HepG2 (cell line): ENCODE measurements at regions not wholly inside any gene's neighbourhood (a gene's known extent, or its start where the extent isn't known, plus 50 kb on each side); places are given as distances from the start of the nearest gene placed in this dataset.

Experiments
- ATAC-seq: fragments of 200-7000 bp; cut with Tn5 transposase; 3 replicates; pipeline ENCODE4 v1.9.1; 2020; ENCODE audit warnings: mild to moderate bottlenecking, moderate library complexity
- BruUV-seq: library from RNA; stranded (reverse); fragments of 400-500 nt; replicated peaks from 2 replicates; lab custom pipeline; 2021; lab: Mats Ljungman, UMichigan
- CTCF ChIA-PET: fragments of 300-600 bp; formaldehyde crosslinking; extraction: SDS; loops from one replicate; lab custom pipeline; 2021; ENCODE audit warnings: low total read pairs, inconsistent platforms, low intra/inter-chr PET ratio; lab: Yijun Ruan, JAX
- POLR2A ChIA-PET: fragments of 350-600 bp; sonication (Branson Sonifier 250); formaldehyde crosslinking; loops from one replicate; lab custom pipeline; 2020; ENCODE audit warnings: antibody characterized with exemption, inconsistent platforms; lab: Yijun Ruan, JAX
- DNase-seq: peaks from one replicate; pipeline ENCODE4 v3.0.0-alpha.2; 2015; ENCODE audit warnings: low spot score
- FAIRE-seq: peaks from 3 replicates; lab custom pipeline; 2011; peaks lifted over from hg19 to GRCh38; lab: Jason Lieb, UNC
- H2AFZ ChIP-seq: one replicate; pipeline ENCODE4 v1.6.1; 2011; ENCODE audit warnings: low read length, inconsistent platforms
- H3K27ac ChIP-seq: fragments of 300-600 bp; 3 replicates; pipeline ENCODE4 v1.8.0; 2011; ENCODE audit warnings: mixed run types, mild to moderate bottlenecking, mixed read lengths, low read length, inconsistent platforms; ENCODE audit not compliant: insufficient read depth; ENCODE audit errors: extremely low read length
- H3K27me3 ChIP-seq, 2 experiments: fragments of 200-600 bp in 1 of 2; 2 replicates in 1 of 2; 3 replicates in 1 of 2; pipeline versions ENCODE4 v1.6.0 to v1.8.0; 2011; ENCODE audit warnings: low read length in 2 of 2, mild to moderate bottlenecking in 2 of 2, moderate library complexity in 2 of 2, inconsistent platforms in 1 of 2; ENCODE audit not compliant: insufficient read depth in 2 of 2, control insufficient read depth in 1 of 2
- H3K36me3 ChIP-seq, 2 experiments: fragments of 200-600 bp in 1 of 2; replicated peaks in 1 of 2; 2 replicates in 1 of 2; 3 replicates in 1 of 2; pipeline versions ENCODE4 v1.5.1 to v1.8.0; 2011; ENCODE audit warnings: low read length in 2 of 2, inconsistent platforms in 1 of 2; ENCODE audit not compliant: insufficient read depth in 2 of 2, control insufficient read depth in 1 of 2
- H3K4me1 ChIP-seq: 2 replicates; pipeline ENCODE4 v1.5.1; 2012; ENCODE audit warnings: low read length, inconsistent platforms; ENCODE audit not compliant: insufficient read depth
- H3K4me2 ChIP-seq: 2 replicates; pipeline ENCODE4 v1.6.0; 2011; ENCODE audit warnings: low read depth, low read length, inconsistent platforms
- H3K4me3 ChIP-seq, 3 experiments: fragments of 200-600 bp in 1 of 3; sonication (generic), shearing (Covaris generic) in 1 of 3; replicated peaks in 1 of 3; 2 replicates each; pipeline ENCODE4 v1.5.1; 2011 to 2016; ENCODE audit warnings: low read length in 3 of 3, inconsistent platforms in 2 of 3, low read depth in 2 of 3, mild to moderate bottlenecking in 2 of 3, control low read depth in 1 of 3, mixed read lengths in 1 of 3; ENCODE audit not compliant: insufficient read depth in 1 of 3
- H3K79me2 ChIP-seq: one replicate; pipeline ENCODE4 v1.6.1; 2011; ENCODE audit warnings: low read length, inconsistent platforms; ENCODE audit not compliant: insufficient read depth
- H3K9ac ChIP-seq: 2 replicates; pipeline ENCODE4 v1.6.0; 2011; ENCODE audit warnings: mild to moderate bottlenecking, low read depth, low read length, inconsistent platforms; ENCODE audit not compliant: insufficient read depth
- H3K9me3 ChIP-seq: 2 replicates; pipeline ENCODE4 v1.5.1; 2012; ENCODE audit warnings: mild to moderate bottlenecking, low read length
- H4K20me1 ChIP-seq: 2 replicates; pipeline ENCODE4 v1.6.0; 2011; ENCODE audit warnings: inconsistent platforms, mild to moderate bottlenecking, low read length, moderate library complexity; ENCODE audit not compliant: insufficient read depth
- AGO2 ChIP-seq: fragments of 200-400 bp; formaldehyde crosslinking; optimal IDR thresholded peaks from 2 replicates; pipeline ENCODE3; 2017; ENCODE audit warnings: mild to moderate bottlenecking, low read depth, low read length, moderate library complexity
- DMAP1 ChIP-seq: IDR thresholded peaks from 2 replicates; pipeline ENCODE4 v1.6.1; 2016
- ERF ChIP-seq: IDR thresholded peaks from 2 replicates; pipeline ENCODE4 v1.6.1; 2018; ENCODE audit warnings: missing biosample characterization, missing genetic modification reagents
- KLF11 ChIP-seq: IDR thresholded peaks from 2 replicates; pipeline ENCODE4 v1.6.1; 2016; ENCODE audit warnings: missing compliant biosample characterization
- MTF2 ChIP-seq: sonication (generic); formaldehyde crosslinking; IDR thresholded peaks from 2 replicates; pipeline ENCODE4 v1.5.0; 2020; ENCODE audit warnings: missing genetic modification reagents, borderline replicate concordance
- RCOR2 ChIP-seq: IDR thresholded peaks from 2 replicates; pipeline ENCODE4 v1.6.1; 2016; ENCODE audit warnings: missing biosample characterization, missing genetic modification reagents
- TIGD3 ChIP-seq: sonication (generic); formaldehyde crosslinking; IDR thresholded peaks from 2 replicates; pipeline ENCODE4 v1.5.1; 2020; ENCODE audit warnings: mild to moderate bottlenecking, missing genetic modification reagents, borderline replicate concordance
- ZBTB20 ChIP-seq: sonication (generic); formaldehyde crosslinking; IDR thresholded peaks from 2 replicates; pipeline ENCODE4 v1.8.1; 2023; ENCODE audit warnings: missing genetic modification reagents, low read depth, mild to moderate bottlenecking, borderline replicate concordance
- WGBS: methylation state at CpG from one replicate; pipeline ENCODE4 v1.1.6; 2017; ENCODE audit warnings: low lambda C conversion rate; 5-methylcytosine and 5-hydroxymethylcytosine counted together
- in situ Hi-C: cut with HindIII; loops from 2 replicates; pipeline ENCODE4 v1.10.0; 2017; ENCODE audit warnings: low pct_unique_long_range_greater_than_20kb; ENCODE audit not compliant: extremely low pct_ligation_motif_present
- intact Hi-C: fragments of 100-400 bp; cut with micrococcal nuclease; formaldehyde crosslinking; loops from one replicate; pipeline ENCODE4 v1.10.0; 2022; ENCODE audit not compliant: unreplicated experiment
- TF ChIP-seq, protein P1 (sequence below), 2 experiments: sonication (generic) in 1 of 2; formaldehyde crosslinking in 1 of 2; IDR thresholded peaks; 2 replicates each; pipeline versions ENCODE4 v1.4.0 to v1.6.1; 2018 to 2020; ENCODE audit warnings: missing genetic modification reagents in 2 of 2, borderline replicate concordance in 1 of 2, low read depth in 1 of 2, mild to moderate bottlenecking in 1 of 2, missing biosample characterization in 1 of 2
- TF ChIP-seq, protein P2 (sequence below): sonication (generic); formaldehyde crosslinking; IDR thresholded peaks from 2 replicates; pipeline ENCODE4 v1.8.1; 2022; ENCODE audit warnings: mild to moderate bottlenecking, missing genetic modification reagents
- TF ChIP-seq, protein P3 (sequence below): sonication (generic); formaldehyde crosslinking; IDR thresholded peaks from 2 replicates; pipeline ENCODE4 v1.4.0; 2020; ENCODE audit warnings: mild to moderate bottlenecking, missing genetic modification reagents

- ATAC-seq = no peak
- Histone ChIP-seq H3K4me3 (no peak overlapping the region), H3K4me2 (no peak overlapping the region), H3K27me3 (peaks cover 6 to 67% of the 10 kb centered on the region in 2 experiments), H3K27ac (no peak overlapping the region), H3K9ac (no peak overlapping the region), H4K20me1 (no peaks in the 10 kb centered on the region), H3K9me3 (no peaks in the 10 kb centered on the region), H2AFZ (no peak overlapping the region), H3K36me3 (no peaks in the 10 kb centered on the region), H3K79me2 (no peaks in the 10 kb centered on the region), H3K4me1 (peaks cover 8% of the 10 kb centered on the region; the same call in 1 of the 2 replicates)
- no peak for DNase-seq
- intact Hi-C loops (no loop called here), in situ Hi-C loops (no loop called here)
- no TSS peak for BruUV-seq
- ChIA-PET POLR2A (no interaction called here), CTCF (no interaction called here)
- no peak for FAIRE-seq
- WGBS = 12% methylated on average over 8 of the region's 8 CpGs
- TF ChIP-seq DMAP1 (CRISPR knock-in tag) (no peak), KLF11 (CRISPR knock-in tag) (no peak), MTF2 (no peak), RCOR2 (CRISPR knock-in tag) (no peak), ERF (no peak), ZBTB20 (CRISPR knock-in tag) (no peak), TIGD3 (CRISPR knock-in tag) (no peak), AGO2 (no peak)
- TF ChIP-seq, protein P1, sequence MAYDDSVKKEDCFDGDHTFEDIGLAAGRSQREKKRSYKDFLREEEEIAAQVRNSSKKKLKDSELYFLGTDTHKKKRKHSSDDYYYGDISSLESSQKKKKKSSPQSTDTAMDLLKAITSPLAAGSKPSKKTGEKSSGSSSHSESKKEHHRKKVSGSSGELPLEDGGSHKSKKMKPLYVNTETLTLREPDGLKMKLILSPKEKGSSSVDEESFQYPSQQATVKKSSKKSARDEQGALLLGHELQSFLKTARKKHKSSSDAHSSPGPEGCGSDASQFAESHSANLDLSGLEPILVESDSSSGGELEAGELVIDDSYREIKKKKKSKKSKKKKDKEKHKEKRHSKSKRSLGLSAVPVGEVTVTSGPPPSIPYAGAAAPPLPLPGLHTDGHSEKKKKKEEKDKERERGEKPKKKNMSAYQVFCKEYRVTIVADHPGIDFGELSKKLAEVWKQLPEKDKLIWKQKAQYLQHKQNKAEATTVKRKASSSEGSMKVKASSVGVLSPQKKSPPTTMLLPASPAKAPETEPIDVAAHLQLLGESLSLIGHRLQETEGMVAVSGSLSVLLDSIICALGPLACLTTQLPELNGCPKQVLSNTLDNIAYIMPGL (CRISPR knock-in tag; IDR thresholded peaks at IDR 0.05; ENCODE audit: borderline replicate concordance in 1 of 2, low read depth in 1 of 2) = no peak
- TF ChIP-seq, protein P2, sequence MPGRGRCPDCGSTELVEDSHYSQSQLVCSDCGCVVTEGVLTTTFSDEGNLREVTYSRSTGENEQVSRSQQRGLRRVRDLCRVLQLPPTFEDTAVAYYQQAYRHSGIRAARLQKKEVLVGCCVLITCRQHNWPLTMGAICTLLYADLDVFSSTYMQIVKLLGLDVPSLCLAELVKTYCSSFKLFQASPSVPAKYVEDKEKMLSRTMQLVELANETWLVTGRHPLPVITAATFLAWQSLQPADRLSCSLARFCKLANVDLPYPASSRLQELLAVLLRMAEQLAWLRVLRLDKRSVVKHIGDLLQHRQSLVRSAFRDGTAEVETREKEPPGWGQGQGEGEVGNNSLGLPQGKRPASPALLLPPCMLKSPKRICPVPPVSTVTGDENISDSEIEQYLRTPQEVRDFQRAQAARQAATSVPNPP = no peak
- TF ChIP-seq, protein P3, sequence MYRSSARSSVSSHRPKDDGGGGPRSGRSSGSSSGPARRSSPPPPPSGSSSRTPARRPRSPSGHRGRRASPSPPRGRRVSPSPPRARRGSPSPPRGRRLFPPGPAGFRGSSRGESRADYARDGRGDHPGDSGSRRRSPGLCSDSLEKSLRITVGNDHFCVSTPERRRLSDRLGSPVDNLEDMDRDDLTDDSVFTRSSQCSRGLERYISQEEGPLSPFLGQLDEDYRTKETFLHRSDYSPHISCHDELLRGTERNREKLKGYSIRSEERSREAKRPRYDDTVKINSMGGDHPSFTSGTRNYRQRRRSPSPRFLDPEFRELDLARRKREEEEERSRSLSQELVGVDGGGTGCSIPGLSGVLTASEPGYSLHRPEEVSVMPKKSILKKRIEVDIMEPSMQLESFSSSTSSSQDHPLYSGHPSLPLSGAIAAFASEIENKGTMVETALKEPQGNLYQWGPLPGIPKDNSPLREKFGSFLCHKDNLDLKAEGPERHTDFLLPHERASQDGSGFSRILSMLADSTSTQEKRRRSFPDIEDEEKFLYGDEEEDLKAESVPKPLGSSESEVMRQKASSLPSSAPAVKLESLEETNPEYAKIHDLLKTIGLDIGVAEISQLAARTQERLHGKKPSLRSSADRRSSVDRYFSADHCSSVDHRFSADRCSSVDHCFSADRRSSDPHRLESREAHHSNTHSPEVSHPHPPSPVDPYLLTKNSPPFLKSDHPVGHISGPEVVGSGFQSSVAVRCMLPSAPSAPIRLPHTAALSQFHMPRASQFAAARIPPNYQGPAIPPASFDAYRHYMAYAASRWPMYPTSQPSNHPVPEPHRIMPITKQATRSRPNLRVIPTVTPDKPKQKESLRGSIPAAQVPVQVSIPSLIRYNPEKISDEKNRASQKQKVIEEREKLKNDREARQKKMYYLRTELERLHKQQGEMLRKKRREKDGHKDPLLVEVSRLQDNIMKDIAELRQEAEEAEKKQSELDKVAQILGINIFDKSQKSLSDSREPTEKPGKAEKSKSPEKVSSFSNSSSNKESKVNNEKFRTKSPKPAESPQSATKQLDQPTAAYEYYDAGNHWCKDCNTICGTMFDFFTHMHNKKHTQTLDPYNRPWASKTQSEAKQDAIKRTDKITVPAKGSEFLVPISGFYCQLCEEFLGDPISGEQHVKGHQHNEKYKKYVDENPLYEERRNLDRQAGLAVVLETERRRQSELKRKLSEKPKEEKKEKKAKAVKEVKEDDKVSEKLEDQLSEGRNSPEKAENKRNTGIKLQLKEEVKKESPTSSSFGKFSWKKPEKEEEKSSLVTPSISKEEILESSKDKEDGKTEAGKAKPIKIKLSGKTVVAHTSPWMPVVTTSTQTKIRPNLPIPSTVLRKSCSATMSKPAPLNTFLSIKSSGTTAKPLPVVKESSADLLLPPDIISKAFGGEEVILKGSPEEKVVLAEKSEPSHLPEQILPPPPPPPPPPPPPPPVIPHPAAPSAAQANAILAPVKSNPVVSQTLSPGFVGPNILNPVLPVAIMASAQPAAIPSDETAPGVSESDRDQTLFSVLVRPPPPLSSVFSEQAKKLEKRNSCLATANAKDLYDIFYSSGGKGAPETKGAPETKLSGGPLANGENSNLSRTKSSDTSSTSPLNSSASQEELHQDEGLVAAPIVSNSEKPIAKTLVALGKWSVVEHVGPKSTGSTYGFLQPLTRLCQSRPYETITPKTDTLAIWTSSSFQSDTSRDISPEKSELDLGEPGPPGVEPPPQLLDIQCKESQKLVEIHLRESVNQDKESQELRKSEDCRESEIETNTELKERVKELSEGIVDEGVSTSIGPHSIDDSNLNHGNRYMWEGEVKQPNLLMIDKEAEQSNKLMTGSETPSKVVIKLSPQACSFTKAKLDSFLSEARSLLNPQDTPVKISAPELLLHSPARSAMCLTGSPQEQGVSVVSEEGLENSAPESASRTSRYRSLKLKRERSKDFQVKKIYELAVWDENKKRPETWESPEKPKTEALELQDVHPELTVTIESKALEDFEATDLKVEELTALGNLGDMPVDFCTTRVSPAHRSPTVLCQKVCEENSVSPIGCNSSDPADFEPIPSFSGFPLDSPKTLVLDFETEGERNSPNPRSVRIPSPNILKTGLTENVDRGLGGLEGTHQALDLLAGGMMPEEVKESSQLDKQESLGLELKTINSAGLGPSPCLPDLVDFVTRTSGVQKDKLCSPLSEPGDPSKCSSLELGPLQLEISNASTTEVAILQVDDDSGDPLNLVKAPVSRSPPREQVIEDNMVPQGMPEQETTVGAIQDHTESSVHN (CRISPR knock-in tag) = no peak
Measured at GRCh38 chr20:57791966-57792365, 82.2 kb upstream of the PMEPA1 start.
